B cell (primary cell): ENCODE measurements at regions not wholly inside any gene's neighbourhood (a gene's known extent, or its start where the extent isn't known, plus 50 kb on each side); places are given as distances from the start of the nearest gene placed in this dataset.

Experiments
- ATAC-seq: fragments of 200-7000 bp; cut with Tn5 transposase; one replicate; pipeline ENCODE4 v1.10.0; 2021; ENCODE audit warnings: low read depth, mild to moderate bottlenecking, moderate number of reproducible peaks, moderate library complexity
- CTCF ChIA-PET: fragments of 350-600 bp; sonication (Branson Sonifier 250); formaldehyde crosslinking; loops from one replicate; lab custom pipeline; 2021; ENCODE audit warnings: antibody characterized with exemption, inconsistent platforms; lab: Charles Lee
- POLR2A ChIA-PET: fragments of 350-600 bp; sonication (Branson Sonifier 250); formaldehyde crosslinking; loops from one replicate; lab custom pipeline; 2021; ENCODE audit warnings: antibody characterized with exemption; lab: Charles Lee
- DNase-seq: peaks from one replicate; pipeline ENCODE4 v3.0.0; 2013
- H2AFZ ChIP-seq: 2 replicates; pipeline ENCODE4 v1.6.1; 2012; ENCODE audit warnings: mild to moderate bottlenecking, low read depth, low read length; ENCODE audit not compliant: insufficient read depth, poor library complexity, severe bottlenecking
- H3K27ac ChIP-seq, 2 donors: 1 replicate in 1 of 2; 2 replicates in 1 of 2; pipeline ENCODE4 v1.5.1; 2012 to 2013; ENCODE audit warnings: low read length in 2 of 2, mild to moderate bottlenecking in 2 of 2, moderate library complexity in 1 of 2
- H3K27me3 ChIP-seq, 4 experiments: fragments of 200-600 bp in 1 of 4; sonication (generic) in 1 of 4; replicated peaks in 1 of 4; 1 replicate in 2 of 4; 2 replicates in 2 of 4; pipeline versions ENCODE4 v1.6.1 to v1.7.0; 2013 to 2016; ENCODE audit warnings: low read length in 3 of 4, mild to moderate bottlenecking in 2 of 4, mixed read lengths in 1 of 4, moderate library complexity in 1 of 4; ENCODE audit not compliant: insufficient read depth in 4 of 4, control insufficient read depth in 3 of 4; ENCODE audit errors: control extremely low read depth in 1 of 4
- H3K36me3 ChIP-seq, 2 experiments: replicated peaks in 1 of 2; 1 replicate in 1 of 2; 2 replicates in 1 of 2; pipeline versions ENCODE4 v1.6.1 to v1.7.1; 2013; ENCODE audit warnings: low read length in 1 of 2; ENCODE audit not compliant: insufficient read depth in 2 of 2, control insufficient read depth in 1 of 2; ENCODE audit errors: control extremely low read depth in 1 of 2, extremely low read depth in 1 of 2
- H3K4me1 ChIP-seq, 2 donors: fragments of 200-600 bp in 1 of 2; sonication (generic) in 1 of 2; 1 replicate in 1 of 2; 2 replicates in 1 of 2; pipeline versions ENCODE4 v1.5.1 to v1.6.1; 2013 to 2017; ENCODE audit warnings: low read length in 2 of 2; ENCODE audit not compliant: control insufficient read depth in 2 of 2, insufficient read depth in 2 of 2
- H3K4me2 ChIP-seq: replicated peaks from 2 replicates; pipeline ENCODE3; 2012; ENCODE audit warnings: mild to moderate bottlenecking, low read depth, low read length; ENCODE audit not compliant: poor library complexity, severe bottlenecking
- H3K4me3 ChIP-seq, 5 experiments: fragments of 200-600 bp in 1 of 5; sonication (generic) in 1 of 5; 1 replicate in 3 of 5; 2 replicates in 2 of 5; pipeline versions ENCODE4 v1.5.1 to v1.7.0; 2011 to 2016; ENCODE audit warnings: low read length in 4 of 5, mild to moderate bottlenecking in 4 of 5, low read depth in 2 of 5, control low read depth in 1 of 5, moderate library complexity in 1 of 5; ENCODE audit not compliant: insufficient read depth in 1 of 5; ENCODE audit errors: control extremely low read depth in 1 of 5, extremely low read depth in 1 of 5
- H3K79me2 ChIP-seq: fragments of 200-600 bp; sonication (generic); one replicate; pipeline ENCODE4 v1.6.0; 2016; ENCODE audit warnings: low read length; ENCODE audit not compliant: control insufficient read depth, insufficient read depth
- H3K9ac ChIP-seq: fragments of 200-600 bp; sonication (generic); 2 replicates; pipeline ENCODE4 v1.6.1; 2017; ENCODE audit warnings: mild to moderate bottlenecking, low read length, moderate library complexity
- H3K9me3 ChIP-seq, 3 donors: one replicate each; pipeline versions ENCODE4 v1.6.1 to v1.7.1; 2013; ENCODE audit warnings: low read length in 2 of 3; ENCODE audit not compliant: control insufficient read depth in 2 of 3, insufficient read depth in 1 of 3; ENCODE audit errors: control extremely low read depth in 1 of 3
- H4K20me1 ChIP-seq: 2 replicates; pipeline ENCODE4 v1.6.0; 2012; ENCODE audit warnings: mild to moderate bottlenecking, low read length; ENCODE audit not compliant: insufficient read depth, control insufficient read depth, poor library complexity, severe bottlenecking
- H3K27ac Mint-ChIP-seq: one replicate; pipeline ENCODE4 v1.8.0; 2021; ENCODE audit warnings: mixed read lengths
- H3K27me3 Mint-ChIP-seq: one replicate; pipeline ENCODE4 v1.8.0; 2021; ENCODE audit warnings: mixed read lengths
- H3K4me1 Mint-ChIP-seq: one replicate; pipeline ENCODE4 v1.8.0; 2021; ENCODE audit warnings: mixed read lengths
- H3K4me3 Mint-ChIP-seq: one replicate; pipeline ENCODE4 v1.8.0; 2021; ENCODE audit warnings: mixed read lengths
- H3K9me3 Mint-ChIP-seq: one replicate; pipeline ENCODE4 v1.8.0; 2022; ENCODE audit warnings: mixed read lengths; ENCODE audit not compliant: insufficient read depth
- CTCF ChIP-seq: fragments of 200-600 bp; IDR thresholded peaks from one replicate; pipeline ENCODE4 v1.8.0; 2022; ENCODE audit warnings: antibody characterized with exemption, mild to moderate bottlenecking
- EZH2 ChIP-seq: IDR thresholded peaks from 2 replicates; pipeline ENCODE4 v1.6.1; 2012; ENCODE audit warnings: borderline replicate concordance, low read depth, mild to moderate bottlenecking, moderate library complexity, low read length; ENCODE audit not compliant: insufficient read depth, poor library complexity, severe bottlenecking
- WGBS: methylation state at CpG from one replicate; pipeline ENCODE4 v1.1.5; 2013; ENCODE audit warnings: missing lambda C conversion rate; ENCODE audit not compliant: insufficient coverage; 5-methylcytosine and 5-hydroxymethylcytosine counted together
- intact Hi-C: fragments of 100-400 bp; cut with micrococcal nuclease; formaldehyde crosslinking; loops from one replicate; pipeline ENCODE4 v1.10.0; 2022

GRCh38 chr12:131499864-131500190 lies 211.1 kb upstream of the SFSWAP start:
- no peak overlapping the region for H3K4me3 Mint-ChIP-seq
- H3K79me2 ChIP-seq = no peaks in the 10 kb centered on the region
- no peak overlapping the region for H3K9ac ChIP-seq
- no peaks in the 10 kb centered on the region for H4K20me1 ChIP-seq
- no peaks in the 10 kb centered on the region for H3K36me3 ChIP-seq
- no peak overlapping the region for H2AFZ ChIP-seq
- no peaks in the 10 kb centered on the region for H3K4me1 Mint-ChIP-seq
- peaks cover 6% of the 10 kb centered on the region for H3K27me3 Mint-ChIP-seq
- H3K27ac Mint-ChIP-seq = no peak overlapping the region
- POLR2A ChIA-PET = no interaction called here
- no peaks in the 10 kb centered on the region for H3K9me3 ChIP-seq
- DNase-seq (no peak), ATAC-seq (no peak)
- CTCF ChIA-PET = no interaction called here
- H3K4me2 ChIP-seq = no peak overlapping the region
- no peak for TF ChIP-seq EZH2
- no peak for TF ChIP-seq CTCF
- H3K4me1 ChIP-seq = no peaks in the 10 kb centered on the region
- no peaks in the 10 kb centered on the region for H3K27me3 ChIP-seq
- H3K4me3 ChIP-seq = no peak overlapping the region
- H3K27ac ChIP-seq = no peak overlapping the region
- WGBS = 63% methylated on average over 1 of the region's 1 CpG
- intact Hi-C loops = no loop called here
- H3K9me3 Mint-ChIP-seq = no peaks in the 10 kb centered on the region

- Histone ChIP-seq H3K79me2 (no peaks in the 10 kb centered on the region), H4K20me1 (no peaks in the 10 kb centered on the region), H3K4me2 (no peak overlapping the region), H3K9me3 (no peaks in the 10 kb centered on the region), H3K27ac (no peak overlapping the region), H3K27me3 (no peaks in the 10 kb centered on the region), H3K36me3 (no peaks in the 10 kb centered on the region), H3K9ac (no peak overlapping the region), H3K4me3 (no peak overlapping the region), H3K4me1 (no peaks in the 10 kb centered on the region), H2AFZ (no peak overlapping the region)
- Mint-ChIP-seq H3K27ac (no peak overlapping the region), H3K4me1 (no peaks in the 10 kb centered on the region), H3K27me3 (peaks cover 5% of the 10 kb centered on the region), H3K9me3 (no peaks in the 10 kb centered on the region), H3K4me3 (no peak overlapping the region)
- WGBS = 92% methylated on average over 6 of the region's 10 CpGs
- no peak for DNase-seq
- intact Hi-C loops = no loop called here
- TF ChIP-seq CTCF = no peak
- TF ChIP-seq EZH2 = no peak
- no peak for ATAC-seq
- POLR2A ChIA-PET = no interaction called here
- CTCF ChIA-PET = no interaction called here
Measured at GRCh38 chr12:131500564-131500963, 210.3 kb upstream of the SFSWAP start.
